Right lobe of liver (tissue), 6 donors: ENCODE measurements at regions not wholly inside any gene's neighbourhood (a gene's known extent, or its start where the extent isn't known, plus 50 kb on each side); places are given as distances from the start of the nearest gene placed in this dataset.

Experiments
- ATAC-seq, 4 donors: fragments of 200-7000 bp; cut with Tn5 transposase; one replicate each; pipeline ENCODE4 v1.9.1; 2020; ENCODE audit warnings: mild to moderate bottlenecking in 4 of 4, moderate library complexity in 4 of 4
- DNase-seq, 3 donors: peaks; one replicate each; pipeline ENCODE4 v3.0.0-alpha.2; 2020
- H3K27ac ChIP-seq, 3 donors: fragments of 200-600 bp; one replicate each; pipeline ENCODE4 v1.8.0; 2022
- H3K27me3 ChIP-seq, 2 donors: fragments of 200-600 bp; one replicate each; pipeline ENCODE4 v1.8.0; 2022
- H3K36me3 ChIP-seq, 4 donors: fragments of 200-600 bp; sonication (generic) in 1 of 4; one replicate each; pipeline versions ENCODE4 v1.5.1 to v1.8.0; 2017 to 2022; ENCODE audit warnings: control low read depth in 1 of 4
- H3K4me1 ChIP-seq, 4 donors: fragments of 200-600 bp; sonication (generic) in 1 of 4; one replicate each; pipeline versions ENCODE4 v1.5.1 to v1.8.0; 2017 to 2022; ENCODE audit warnings: control low read depth in 1 of 4
- H3K4me3 ChIP-seq, 3 donors: fragments of 200-600 bp; one replicate each; pipeline ENCODE4 v1.8.0; 2022
- H3K9me3 ChIP-seq, 4 donors: fragments of 200-600 bp; sonication (generic) in 1 of 4; one replicate each; pipeline versions ENCODE4 v1.5.1 to v1.8.0; 2017 to 2022; ENCODE audit warnings: control low read depth in 1 of 4
- CTCF ChIP-seq, 4 donors: fragments of 200-600 bp in 3 of 4; fragments of 450-650 bp in 1 of 4; IDR thresholded peaks; one replicate each; pipeline versions ENCODE4 v1.5.1 to v1.8.0; 2016 to 2022; ENCODE audit warnings: antibody characterized with exemption in 4 of 4, mild to moderate bottlenecking in 2 of 4
- POLR2A ChIP-seq: fragments of 450-650 bp; IDR thresholded peaks from one replicate; pipeline ENCODE4 v1.6.1; 2017; ENCODE audit warnings: antibody characterized with exemption, mild to moderate bottlenecking
- WGBS: methylation state at CpG from one replicate; pipeline ENCODE4 v1.1.6; 2018; ENCODE audit warnings: low coverage, low lambda C conversion rate; ENCODE audit not compliant: insufficient coverage; ENCODE audit errors: missing lambda C conversion rate; 5-methylcytosine and 5-hydroxymethylcytosine counted together
- intact Hi-C, 2 donors: fragments of 100-400 bp; cut with DNase I; formaldehyde crosslinking; loops; one replicate each; pipeline versions ENCODE4 v1.11.2 to v1.14.1; 2022
- donor health status: DM: no; HTN: yes; CAD: no.
- donor health status: DM: no; HTN: no; CAD: no.
- donor health status: DM: no; HTN: no; CAD: no.
- donor health status: DM: no; HTN: yes; CAD: no.
- donor health status: DM: no; HTN: yes; CAD: no.

GRCh38 chr2:45236268-45236667 is 227.0 kb upstream of the SIX2 start:
- ATAC-seq = no peak
- H3K4me1 ChIP-seq = no peaks in the 10 kb centered on the region
- H3K27ac ChIP-seq = no peak overlapping the region
- no peak for DNase-seq
- H3K4me3 ChIP-seq = no peak overlapping the region
- WGBS = 38% methylated on average over 1 of the region's 2 CpGs
- no peaks in the 10 kb centered on the region for H3K27me3 ChIP-seq
- H3K36me3 ChIP-seq = no peaks in the 10 kb centered on the region
- intact Hi-C loops = no loop called here
- H3K9me3 ChIP-seq = no peaks in the 10 kb centered on the region
- TF ChIP-seq POLR2A (no peak), CTCF (IDR thresholded peaks at IDR 0.05) (no peak)

- Histone ChIP-seq H3K9me3 (no peaks in the 10 kb centered on the region), H3K27me3 (no peaks in the 10 kb centered on the region), H3K27ac (no peak overlapping the region), H3K4me1 (no peaks in the 10 kb centered on the region), H3K36me3 (no peaks in the 10 kb centered on the region), H3K4me3 (no peak overlapping the region)
- WGBS = 82% methylated on average over 3 of the region's 3 CpGs
- no peak for DNase-seq
- intact Hi-C loops = no loop called here
- ATAC-seq = no peak
- TF ChIP-seq CTCF (IDR thresholded peaks at IDR 0.05) (no peak), POLR2A (no peak)
Measured at GRCh38 chr2:45233301-45233700, 224.0 kb upstream of the SIX2 start.

GRCh38 chr2:45232818-45233217 is 223.6 kb upstream of the SIX2 start:
- ATAC-seq (no peak), DNase-seq (no peak)
- H3K9me3 ChIP-seq = no peaks in the 10 kb centered on the region
- no peaks in the 10 kb centered on the region for H3K4me1 ChIP-seq
- WGBS = 38% methylated on average over 1 of the region's 1 CpG
- intact Hi-C loops = no loop called here
- no peaks in the 10 kb centered on the region for H3K27me3 ChIP-seq
- no peaks in the 10 kb centered on the region for H3K36me3 ChIP-seq
- TF ChIP-seq POLR2A (no peak), CTCF (IDR thresholded peaks at IDR 0.05) (no peak)
- H3K4me3 ChIP-seq = no peak overlapping the region
- no peak overlapping the region for H3K27ac ChIP-seq

DNA sequence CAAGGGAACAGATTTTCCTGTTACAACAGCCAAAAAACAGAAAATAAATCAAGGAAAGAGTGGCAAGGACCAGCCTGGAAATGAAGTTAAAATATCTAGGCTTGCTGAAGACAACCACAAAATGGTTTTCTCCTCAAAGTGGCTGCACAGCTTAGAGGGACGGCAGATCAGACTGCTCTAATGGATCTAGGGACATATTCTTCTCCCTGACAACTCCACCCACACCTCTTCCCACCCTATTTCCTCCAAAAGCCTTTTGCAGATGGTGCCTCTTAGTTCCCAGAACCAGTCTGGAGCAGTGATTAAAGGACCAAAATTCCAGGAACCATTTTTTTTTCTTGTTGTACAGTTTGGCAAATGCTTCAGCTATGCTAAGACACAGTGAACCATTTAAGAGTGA is 220.2 kb upstream of the SIX2 start:
- H3K4me1 ChIP-seq = no peaks in the 10 kb centered on the region
- H3K4me3 ChIP-seq = no peak overlapping the region
- no peak for TF ChIP-seq CTCF (IDR thresholded peaks at IDR 0.05)
- no peak for TF ChIP-seq POLR2A
- intact Hi-C loops = no loop called here
- H3K27me3 ChIP-seq = no peaks in the 10 kb centered on the region
- WGBS = no CpG with 5 or more reads among the region's 1 CpG
- no peak overlapping the region for H3K27ac ChIP-seq
- no peak for ATAC-seq
- H3K9me3 ChIP-seq = no peaks in the 10 kb centered on the region
- DNase-seq = no peak
- no peaks in the 10 kb centered on the region for H3K36me3 ChIP-seq

DNA sequence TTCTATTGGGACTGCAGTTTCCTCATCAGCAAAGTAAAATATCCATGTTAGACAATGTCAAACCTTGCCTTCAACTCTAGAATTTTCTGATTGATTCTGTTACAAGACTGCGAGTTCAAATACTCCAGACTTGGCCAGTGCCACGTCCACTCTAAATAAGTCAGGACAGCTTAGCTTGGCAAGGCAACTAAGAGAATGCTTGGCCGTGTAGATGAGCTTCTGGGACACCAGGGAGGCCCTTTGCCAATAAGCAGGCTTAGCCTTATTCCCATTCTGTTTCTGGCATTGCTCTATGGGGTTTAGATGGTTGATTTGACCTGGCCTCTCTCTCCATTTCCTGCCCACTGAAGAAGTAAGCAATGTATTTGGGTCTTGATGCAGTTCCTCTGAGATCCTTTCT is 218.1 kb upstream of the SIX2 start:
- Histone ChIP-seq H3K4me3 (no peak overlapping the region), H3K27ac (no peak overlapping the region), H3K4me1 (no peaks in the 10 kb centered on the region), H3K36me3 (no peaks in the 10 kb centered on the region), H3K27me3 (no peaks in the 10 kb centered on the region), H3K9me3 (no peaks in the 10 kb centered on the region)
- ATAC-seq (no peak), DNase-seq (no peak)
- 71% methylated on average over 3 of the region's 3 CpGs for WGBS
- no peak for TF ChIP-seq POLR2A
- no peak for TF ChIP-seq CTCF (IDR thresholded peaks at IDR 0.05)
- intact Hi-C loops = no loop called here
